GM18868 (cell line): ENCODE measurements at regions not wholly inside any gene's neighbourhood (a gene's known extent, or its start where the extent isn't known, plus 50 kb on each side); places are given as distances from the start of the nearest gene placed in this dataset.
A peak's percentile ranks its signal among the peaks of the same experiment; 100 is the strongest.

Experiments
- ATAC-seq: cut with Tn5 transposase; IDR thresholded peaks from one replicate; pipeline ENCODE4 v1.9.1; 2021; ENCODE audit warnings: mild to moderate bottlenecking, moderate library complexity; ENCODE audit not compliant: unreplicated experiment

GRCh38 chr5:112653638-112654205 lies 84.0 kb upstream of the APC start:
- no peak for ATAC-seq

DNA sequence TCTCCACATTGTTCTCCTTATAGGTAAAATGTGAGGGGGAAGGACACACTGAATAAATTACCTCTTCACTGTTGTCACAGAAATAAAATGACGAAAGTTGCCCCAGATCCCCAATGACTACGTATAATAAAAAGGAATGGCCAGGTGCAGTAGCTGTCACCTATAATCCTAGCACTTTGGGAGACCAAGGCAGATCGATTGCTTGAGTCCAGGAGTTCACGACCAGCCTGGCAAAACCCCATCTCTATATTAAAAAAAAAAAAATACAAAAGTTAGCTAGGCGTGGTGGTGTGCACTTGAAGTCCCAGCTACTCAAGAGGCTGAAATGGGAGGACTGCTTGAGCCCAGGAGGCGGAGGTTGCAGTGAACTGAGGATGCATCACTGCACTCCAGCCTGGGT lies 82.2 kb upstream of the APC start:
- no peak for ATAC-seq

DNA sequence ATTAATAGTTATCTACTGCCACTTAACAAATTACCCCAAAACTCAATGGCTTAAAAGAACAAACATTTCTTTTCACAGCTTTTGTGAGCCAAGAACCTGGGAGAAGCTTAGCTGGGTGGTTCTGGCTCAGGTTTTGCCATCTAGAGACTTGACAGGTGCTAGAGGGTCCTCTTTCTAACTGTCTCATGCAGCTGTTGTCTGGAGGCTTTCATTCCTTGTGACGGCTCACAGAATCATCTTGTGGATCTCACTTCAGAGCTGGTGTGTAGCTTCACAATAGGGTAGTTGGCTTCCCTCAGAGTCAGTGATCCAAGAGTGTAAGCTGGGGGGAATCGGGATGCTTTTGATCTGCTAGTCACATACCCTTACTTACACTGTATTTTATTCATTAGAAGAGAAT lies 81.2 kb upstream of the APC start:
- no peak for ATAC-seq

DNA sequence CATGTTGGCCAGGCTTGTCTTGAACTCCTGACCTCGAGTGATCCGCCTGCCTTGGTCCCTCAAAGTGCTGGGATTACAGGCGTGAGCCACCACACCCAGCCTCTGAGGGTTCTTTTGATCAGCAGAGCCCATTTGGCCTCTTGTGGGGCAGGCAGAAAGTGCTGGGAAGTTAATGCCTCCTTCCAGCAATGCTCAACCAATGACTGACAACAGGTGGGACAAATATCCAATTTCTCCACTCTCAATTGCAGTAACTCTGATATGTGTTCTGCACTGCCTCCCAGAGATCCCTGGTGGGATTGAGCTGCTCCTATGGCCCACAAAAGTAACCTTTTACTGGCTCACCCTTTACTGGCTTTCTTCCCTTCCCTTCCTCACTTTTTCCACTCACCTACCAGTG lies 79.9 kb upstream of the APC start:
- ATAC-seq: no peak

- ATAC-seq: no peak
Measured at GRCh38 chr5:112660359-112660758, 77.3 kb upstream of the APC start.

DNA sequence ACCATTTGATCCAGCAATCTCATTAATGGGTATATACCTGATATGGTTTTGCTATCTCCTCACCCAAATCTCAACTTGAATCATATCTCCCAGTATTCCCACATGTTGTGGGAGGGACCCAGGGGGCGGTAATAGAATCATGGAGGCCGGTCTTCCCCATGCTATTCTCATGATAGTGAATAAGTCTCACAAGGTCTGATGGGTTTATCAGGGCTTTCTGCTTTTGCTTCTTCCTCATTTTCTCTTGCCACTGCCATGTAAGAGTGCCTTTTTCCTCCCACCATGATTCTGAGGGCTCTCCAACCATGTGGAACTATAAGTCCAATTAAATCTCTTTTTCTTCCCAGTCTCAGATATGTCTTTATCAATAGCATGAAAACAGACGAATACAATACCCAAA lies 74.5 kb upstream of the APC start:
- ATAC-seq: no peak

GRCh38 chr5:112668016-112668415 lies 69.7 kb upstream of the APC start:
- no peak for ATAC-seq

- no peak for ATAC-seq
Measured at GRCh38 chr5:112668911-112669310, 68.8 kb upstream of the APC start.

DNA sequence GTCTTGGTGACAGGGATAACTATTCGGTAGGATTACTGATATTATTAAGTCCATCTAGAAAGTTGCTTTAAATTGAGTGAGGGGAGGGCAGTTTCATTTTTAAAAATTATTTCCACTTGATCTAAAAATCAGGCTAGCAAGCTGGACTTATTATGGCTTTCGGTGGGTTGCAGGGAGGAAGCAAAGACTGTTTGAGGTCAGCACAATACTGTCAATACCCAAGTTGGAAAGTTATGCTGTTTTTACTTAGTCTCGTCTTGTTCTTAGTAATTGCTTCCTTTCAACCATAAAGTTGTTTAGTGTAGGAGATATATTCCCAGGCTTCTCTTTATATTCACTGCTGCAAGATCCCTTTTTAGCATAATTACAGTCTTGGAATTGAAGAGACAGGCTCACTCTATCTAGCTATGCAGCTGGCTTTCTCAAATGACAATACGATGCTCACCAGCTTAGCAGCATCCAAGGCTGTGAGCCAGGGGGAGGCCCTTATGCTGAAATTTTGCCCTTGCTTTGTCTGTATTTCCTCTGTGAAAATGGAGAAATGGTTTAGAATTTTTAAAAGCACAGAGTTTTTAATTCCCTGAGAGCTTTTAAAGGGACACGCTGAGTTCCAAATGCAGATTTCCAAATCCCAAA lies 68.2 kb upstream of the APC start:
- ATAC-seq: no peak

DNA sequence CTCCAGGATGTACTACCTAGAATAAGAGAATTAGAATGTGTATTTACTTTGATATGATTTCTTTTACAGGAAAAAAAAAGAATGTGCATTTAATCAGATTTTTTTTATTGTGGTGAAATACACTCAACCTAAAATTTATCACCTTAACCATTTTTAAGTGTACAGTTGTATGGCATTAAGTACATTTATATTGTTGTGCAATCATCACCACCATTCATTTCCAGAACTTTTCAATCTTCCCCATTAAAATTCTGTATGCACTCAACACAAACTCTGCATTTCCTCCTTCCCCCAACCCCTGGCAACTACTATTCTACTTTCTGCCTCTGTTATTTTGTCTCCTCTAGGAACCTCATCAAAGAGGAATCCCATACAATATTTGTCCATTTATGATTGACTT lies 66.0 kb upstream of the APC start:
- no peak for ATAC-seq

DNA sequence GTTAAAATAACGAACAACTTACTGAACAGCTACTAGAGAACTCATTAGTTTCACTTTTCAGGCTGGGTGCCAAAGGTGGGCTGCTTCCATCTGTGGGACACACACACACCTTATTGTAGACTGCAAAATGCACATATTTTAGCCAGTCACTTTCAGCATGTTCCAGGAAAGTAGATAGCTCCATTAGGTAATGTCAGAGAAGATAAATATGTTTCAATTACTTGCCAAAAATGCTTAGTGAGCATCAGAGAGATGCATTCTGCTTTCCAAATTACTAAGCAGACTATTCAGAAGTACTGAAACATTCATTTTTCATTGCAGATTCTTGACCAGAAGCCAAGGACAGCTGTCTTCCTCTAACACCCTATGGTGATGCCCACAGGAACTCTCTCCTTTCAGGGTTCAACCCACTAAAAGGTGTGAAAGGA lies 56.2 kb upstream of the APC start:
- peak; percentile 72 for ATAC-seq

GRCh38 chr5:112682621-112683061 lies 55.0 kb upstream of the APC start:
- ATAC-seq: no peak

DNA sequence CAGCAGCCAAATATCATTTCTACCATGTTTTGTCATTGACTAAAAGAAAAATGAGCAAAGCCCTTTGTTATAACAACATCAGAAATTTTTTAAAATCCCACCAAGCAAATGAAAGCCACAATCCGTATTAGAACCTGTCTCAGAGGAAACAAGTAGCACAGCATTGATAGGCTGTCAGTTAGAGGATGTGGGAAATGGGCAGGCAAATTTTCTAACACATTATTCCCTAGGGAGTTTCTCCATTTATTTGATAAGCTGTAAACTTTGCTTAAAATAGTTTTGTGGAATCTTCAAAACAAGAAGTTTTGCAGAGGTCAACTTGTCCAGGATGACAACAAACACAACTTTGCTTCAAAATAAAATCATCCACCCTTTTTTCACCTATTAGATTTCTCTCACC lies 53.6 kb upstream of the APC start:
- peak; percentile 38 for ATAC-seq

DNA sequence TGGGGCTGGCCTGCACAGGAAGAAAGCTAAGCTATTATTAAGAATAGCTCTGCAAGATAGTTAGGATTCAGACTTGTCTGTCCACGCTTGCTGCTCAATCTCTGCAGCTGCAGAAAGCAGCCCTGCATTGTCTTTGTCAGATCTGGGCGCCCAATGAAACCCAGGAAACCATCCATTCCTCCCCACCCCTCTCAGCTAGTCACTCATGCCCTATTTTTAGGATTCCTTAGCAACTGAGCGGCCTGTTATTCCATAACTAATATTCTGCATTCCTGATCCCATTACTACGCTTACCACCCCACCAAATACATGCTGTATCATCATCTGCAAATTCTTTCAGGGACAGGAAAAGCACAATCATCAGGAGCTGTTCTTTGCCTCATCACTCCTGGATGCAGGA lies 52.9 kb upstream of the APC start:
- no peak for ATAC-seq

- ATAC-seq: no peak
Measured at GRCh38 chr5:112685386-112685785, 52.3 kb upstream of the APC start.

GRCh38 chr5:112685931-112686330 lies 51.8 kb upstream of the APC start:
- no peak for ATAC-seq

GRCh38 chr5:112686675-112687074 lies 51.0 kb upstream of the APC start:
- ATAC-seq: no peak

DNA sequence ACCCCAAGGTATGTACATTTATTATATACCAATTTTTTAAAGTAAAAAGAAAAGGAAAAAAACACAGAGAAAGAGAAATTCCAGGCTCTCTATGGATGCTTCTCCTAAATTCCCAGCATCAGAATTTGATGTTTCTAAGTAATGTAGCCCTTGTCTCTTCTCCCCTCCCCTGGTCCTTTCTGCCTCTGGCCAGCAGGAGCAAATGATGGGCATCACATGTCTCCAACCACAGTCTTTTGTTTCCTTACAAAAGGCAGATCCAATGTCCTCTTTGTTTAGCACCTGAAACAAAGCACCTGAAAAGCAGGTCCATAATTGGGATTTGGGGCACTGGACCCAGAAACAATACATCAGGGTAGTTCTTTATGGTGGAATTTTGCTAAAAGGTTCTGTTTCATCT lies 50.4 kb upstream of the APC start:
- ATAC-seq: no peak
